ENCODE measurements at regions not wholly inside any gene's neighbourhood (a gene's known extent, or its start where the extent isn't known, plus 50 kb on each side); places are given as distances from the start of the nearest gene placed in this dataset.

DNA sequence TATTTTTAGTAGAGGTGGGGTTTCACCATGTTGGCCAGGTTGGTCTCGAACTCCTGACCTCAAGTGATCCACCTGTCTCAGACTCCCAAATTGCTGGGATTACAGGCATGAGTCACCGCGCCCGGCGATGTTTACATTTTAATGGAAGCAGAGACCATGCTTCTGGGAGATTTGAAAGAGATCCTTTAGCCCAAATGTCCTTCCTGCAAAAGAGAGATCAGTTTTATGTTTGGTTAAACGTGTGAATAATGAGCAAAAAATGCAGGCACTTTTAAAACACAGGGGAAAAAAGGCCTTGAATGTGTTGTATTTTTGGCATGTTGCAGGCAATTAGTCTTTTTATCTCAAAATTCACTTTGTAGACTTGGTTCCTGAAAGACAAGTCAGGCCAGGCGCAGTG, 95.8 kb upstream of the ELOVL6 start:
- no peak overlapping the region for H3K4me3 ChIP-seq (ENCODE audit: control insufficient read depth, low read depth, low read length)
- TF ChIP-seq, protein P1, sequence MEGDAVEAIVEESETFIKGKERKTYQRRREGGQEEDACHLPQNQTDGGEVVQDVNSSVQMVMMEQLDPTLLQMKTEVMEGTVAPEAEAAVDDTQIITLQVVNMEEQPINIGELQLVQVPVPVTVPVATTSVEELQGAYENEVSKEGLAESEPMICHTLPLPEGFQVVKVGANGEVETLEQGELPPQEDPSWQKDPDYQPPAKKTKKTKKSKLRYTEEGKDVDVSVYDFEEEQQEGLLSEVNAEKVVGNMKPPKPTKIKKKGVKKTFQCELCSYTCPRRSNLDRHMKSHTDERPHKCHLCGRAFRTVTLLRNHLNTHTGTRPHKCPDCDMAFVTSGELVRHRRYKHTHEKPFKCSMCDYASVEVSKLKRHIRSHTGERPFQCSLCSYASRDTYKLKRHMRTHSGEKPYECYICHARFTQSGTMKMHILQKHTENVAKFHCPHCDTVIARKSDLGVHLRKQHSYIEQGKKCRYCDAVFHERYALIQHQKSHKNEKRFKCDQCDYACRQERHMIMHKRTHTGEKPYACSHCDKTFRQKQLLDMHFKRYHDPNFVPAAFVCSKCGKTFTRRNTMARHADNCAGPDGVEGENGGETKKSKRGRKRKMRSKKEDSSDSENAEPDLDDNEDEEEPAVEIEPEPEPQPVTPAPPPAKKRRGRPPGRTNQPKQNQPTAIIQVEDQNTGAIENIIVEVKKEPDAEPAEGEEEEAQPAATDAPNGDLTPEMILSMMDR (conservative IDR thresholded peaks at IDR 0.05; ENCODE audit: control insufficient read depth, insufficient read depth, low read depth, low read length) = no peak
- no peak for DNase-seq (ENCODE audit: low read depth)

DNA sequence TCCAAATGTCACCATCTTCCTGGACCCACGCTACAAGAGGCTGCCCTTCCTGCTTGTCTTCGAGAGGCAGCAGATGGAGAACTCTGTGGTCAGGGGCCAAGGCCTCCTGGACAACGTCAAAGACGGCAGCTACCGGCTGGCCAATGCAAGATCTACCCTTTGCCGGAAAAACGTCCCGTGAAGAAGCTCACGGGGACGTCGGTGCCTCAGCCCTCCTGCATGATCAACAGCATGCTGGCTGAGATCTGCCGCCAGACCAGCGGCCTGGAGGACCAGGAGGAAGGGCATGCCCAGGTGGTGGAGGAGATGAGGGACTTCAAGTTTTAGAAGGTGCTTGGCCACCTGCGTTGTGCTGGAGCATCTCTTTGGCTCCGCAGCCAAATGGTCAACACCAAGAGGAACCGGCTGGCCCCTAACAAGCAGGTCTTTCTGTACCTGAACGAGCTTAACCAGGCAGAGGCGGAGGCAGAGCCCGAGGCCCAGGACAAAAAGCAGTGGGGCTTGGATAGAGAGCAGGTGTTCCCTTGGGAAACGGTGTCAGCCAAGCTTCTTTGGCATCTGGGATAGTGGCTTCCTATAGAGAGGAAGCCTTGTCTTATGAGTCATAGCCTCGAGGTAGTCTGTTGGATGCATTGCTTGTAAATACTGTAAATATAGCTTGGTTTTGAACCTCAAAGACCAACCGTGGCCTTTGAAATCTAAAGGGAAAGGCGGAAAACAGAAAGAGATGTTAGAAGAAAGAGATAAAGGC, 94.8 kb upstream of the ELOVL6 start:
- no peak overlapping the region for H3K4me3 ChIP-seq (ENCODE audit: control insufficient read depth, low read depth, low read length)
- TF ChIP-seq, protein P1 (conservative IDR thresholded peaks at IDR 0.05; ENCODE audit: control insufficient read depth, insufficient read depth, low read depth, low read length) = no peak
- DNase-seq (ENCODE audit: low read depth) = no peak

DNA sequence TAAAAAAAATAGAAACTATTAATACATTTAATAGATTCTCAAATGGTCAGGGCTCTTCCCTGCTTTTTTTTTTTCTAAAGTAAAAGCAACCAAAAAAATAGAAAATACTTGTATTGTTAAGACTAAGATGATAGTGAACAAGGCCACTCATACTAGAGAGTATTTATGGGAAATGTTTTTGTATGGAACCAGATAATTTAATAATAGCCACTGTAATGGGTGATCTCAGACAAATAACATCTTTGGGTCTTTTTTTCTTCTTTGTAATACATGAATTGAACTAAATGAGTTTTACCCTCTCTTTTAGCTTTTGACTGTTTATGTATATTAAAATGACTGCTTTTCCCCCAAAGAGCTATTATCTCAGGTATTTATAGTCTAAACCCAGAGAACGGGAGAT, 92.1 kb upstream of the ELOVL6 start:
- TF ChIP-seq, protein P1 (conservative IDR thresholded peaks at IDR 0.05; ENCODE audit: control insufficient read depth, insufficient read depth, low read depth, low read length) = no peak
- DNase-seq (ENCODE audit: low read depth) = no peak
- no peak overlapping the region for H3K4me3 ChIP-seq (ENCODE audit: control insufficient read depth, low read depth, low read length)

DNA sequence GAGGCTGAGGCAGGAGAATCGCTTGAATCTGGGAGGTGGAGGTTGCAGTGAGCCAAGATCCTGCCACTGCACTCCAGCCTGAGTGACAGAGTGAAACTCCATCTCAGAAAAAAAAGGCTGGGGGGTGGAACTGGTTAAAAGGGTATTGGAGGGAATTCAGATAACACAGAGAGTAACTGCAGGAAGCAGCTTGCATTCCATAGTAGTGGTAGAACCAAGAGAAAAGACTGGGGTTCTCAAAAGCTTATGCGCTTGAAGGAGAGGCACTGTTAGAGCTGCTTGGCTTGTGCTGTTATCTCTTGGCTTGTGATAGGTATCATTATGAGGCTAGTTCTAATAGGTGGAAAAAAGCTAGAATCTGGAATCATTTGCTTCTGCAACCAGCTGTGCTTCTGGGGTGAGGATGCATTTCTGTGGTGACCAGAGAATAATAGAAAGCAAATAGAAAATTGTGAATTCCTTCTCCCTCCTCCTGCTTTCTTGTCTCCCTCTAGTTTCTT, 91.2 kb upstream of the ELOVL6 start:
- TF ChIP-seq, protein P1 (conservative IDR thresholded peaks at IDR 0.05; ENCODE audit: control insufficient read depth, insufficient read depth, low read depth, low read length) = no peak
- no peak for DNase-seq (ENCODE audit: low read depth)
- H3K4me3 ChIP-seq (ENCODE audit: control insufficient read depth, low read depth, low read length) = no peak overlapping the region

DNA sequence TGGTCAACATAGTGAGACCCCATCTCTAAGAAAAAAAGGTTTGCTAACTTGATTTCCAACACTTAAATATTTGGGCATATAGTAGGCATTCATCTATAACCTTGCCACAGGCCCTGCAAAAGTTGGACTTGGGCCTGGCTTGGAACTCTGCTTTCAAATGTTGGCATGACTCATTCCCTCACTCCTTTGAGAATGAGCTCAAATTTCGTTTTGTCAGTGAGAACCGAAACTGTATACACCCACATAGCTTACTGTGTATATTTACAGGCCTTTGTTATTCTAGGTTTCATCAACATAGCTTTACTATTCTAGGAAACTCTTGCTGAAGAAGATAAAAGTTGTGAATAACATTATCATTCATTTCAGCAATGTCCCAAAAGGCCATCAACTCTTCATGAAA, 88.7 kb upstream of the ELOVL6 start:
- TF ChIP-seq, protein P1 (conservative IDR thresholded peaks at IDR 0.05; ENCODE audit: control insufficient read depth, insufficient read depth, low read depth, low read length) = no peak
- H3K4me3 ChIP-seq (ENCODE audit: control insufficient read depth, low read depth, low read length) = no peak overlapping the region
- DNase-seq (ENCODE audit: low read depth) = peak; percentile 87

DNA sequence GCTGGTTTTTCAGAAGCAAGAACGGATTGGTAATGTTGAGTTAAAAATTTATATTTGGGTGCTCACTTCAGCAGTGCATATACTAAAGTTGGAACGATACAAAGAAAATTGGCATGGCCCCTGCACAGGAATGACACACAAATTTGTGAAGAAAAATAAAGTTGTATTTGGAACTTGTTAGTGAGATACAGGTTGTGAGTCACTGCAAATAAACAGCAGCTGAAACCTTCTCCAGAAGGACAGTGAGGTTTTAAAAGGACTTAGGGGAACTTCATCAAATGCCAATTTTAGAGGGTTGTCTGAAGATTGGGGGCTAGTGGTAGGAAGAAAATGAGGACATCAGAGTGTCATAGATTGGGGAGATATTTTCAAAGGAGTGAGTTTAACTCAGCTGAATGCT, 79.7 kb upstream of the ELOVL6 start:
- DNase-seq (ENCODE audit: low read depth) = no peak
- no peak overlapping the region for H3K4me3 ChIP-seq (ENCODE audit: control insufficient read depth, low read depth, low read length)
- TF ChIP-seq, protein P1 (conservative IDR thresholded peaks at IDR 0.05; ENCODE audit: control insufficient read depth, insufficient read depth, low read depth, low read length) = no peak

All from fibroblast of mammary gland (primary cell).